Heart left ventricle (tissue), 13 donors: ENCODE measurements at regions not wholly inside any gene's neighbourhood (a gene's known extent, or its start where the extent isn't known, plus 50 kb on each side); places are given as distances from the start of the nearest gene placed in this dataset.

Experiments used
- CTCF ChIP-seq, 12 donors: fragments of 200-600 bp; sonication (generic) in 4 of 12; IDR thresholded peaks; one replicate each; pipeline versions ENCODE4 v1.5.0 to v1.8.0; 2018 to 2022; ENCODE audit warnings: antibody characterized with exemption in 12 of 12, mild to moderate bottlenecking in 5 of 12
- POLR2A ChIP-seq, 2 donors: fragments of 450-650 bp; IDR thresholded peaks; one replicate each; pipeline ENCODE4 v1.6.1; 2017; ENCODE audit warnings: antibody characterized with exemption in 2 of 2, mild to moderate bottlenecking in 2 of 2, moderate library complexity in 2 of 2
- donor health status: ischemic (EF 13 %, LVEDD 7.1; RV severe dilation, severe dysfunction).
- donor health status: DM: no; HTN: yes; CAD: no.
- donor health status: DM: no; HTN: no; CAD: no.
- donor health status: ischemic (EF 25% LVEDD 6.9; RV normal size, moderate dysfunction).
- donor health status: ischemic (EF 25% LVEDD 5.7; RV mildly dilated, moderate dysfunction).
- donor health status: ischemic (EF 35%, LVEDD 5.7; RV mildly dilated, moderate dysfunction).
- donor health status: nonischemic (EF 11% LVEDD 7.7; RV severe dilation, severe dysfunction).
- donor health status: DM: yes; HTN: yes; CAD: no.
- donor health status: PGD.
- donor health status: ischemic (EF 29% LVEDD 5.4; RV normal size, mild dysfunction).
- donor health status: nonischemic (EF 23%, LVEDD 6.1; RV moderate dilation, normal function).

GRCh38 chrX:33307911-33308354 is 96.6 kb upstream of the DMD start:
- TF ChIP-seq CTCF (IDR thresholded peaks at IDR 0.05), result no peak
- TF ChIP-seq POLR2A (IDR thresholded peaks at IDR 0.05), result no peak
